Liver (tissue), 3 donors: ENCODE measurements at regions not wholly inside any gene's neighbourhood (a gene's known extent, or its start where the extent isn't known, plus 50 kb on each side); places are given as distances from the start of the nearest gene placed in this dataset.

Experiments used
- ATF3 ChIP-seq: IDR thresholded peaks from 2 replicates; pipeline ENCODE4 v1.6.1; 2016; ENCODE audit warnings: antibody characterized with exemption
- CTCF ChIP-seq: fragments of 150-350 bp; IDR thresholded peaks from 2 replicates; pipeline ENCODE4 v1.5.1; 2017; ENCODE audit warnings: improper control_type of control experiment, low read depth, low read length; ENCODE audit not compliant: missing input control
- EGR1 ChIP-seq, 2 donors: IDR thresholded peaks; 2 replicates each; pipeline ENCODE4 v1.6.1; 2016 to 2018; ENCODE audit warnings: antibody characterized with exemption in 2 of 2, low read depth in 2 of 2
- JUND ChIP-seq, 2 donors: IDR thresholded peaks; 2 replicates each; pipeline ENCODE4 v1.6.1; 2016; ENCODE audit warnings: antibody characterized with exemption in 2 of 2
- NR2F2 ChIP-seq: IDR thresholded peaks from 2 replicates; pipeline ENCODE4 v1.6.1; 2016; ENCODE audit warnings: antibody characterized with exemption
- RAD21 ChIP-seq, 2 donors: IDR thresholded peaks; 2 replicates each; pipeline ENCODE4 v1.6.1; 2016; ENCODE audit warnings: antibody characterized with exemption in 2 of 2, mild to moderate bottlenecking in 2 of 2
- RXRA ChIP-seq, 2 donors: IDR thresholded peaks; 2 replicates each; pipeline ENCODE4 v1.6.1; 2017 to 2018; ENCODE audit warnings: antibody characterized with exemption in 2 of 2, mild to moderate bottlenecking in 1 of 2
- SP1 ChIP-seq: IDR thresholded peaks from 2 replicates; pipeline ENCODE4 v1.6.1; 2018; ENCODE audit warnings: antibody characterized with exemption, mild to moderate bottlenecking
- TAF1 ChIP-seq: conservative IDR thresholded peaks from 2 replicates; pipeline ENCODE4 v1.6.1; 2016; ENCODE audit warnings: antibody characterized with exemption, mild to moderate bottlenecking
- YY1 ChIP-seq: IDR thresholded peaks from 2 replicates; pipeline ENCODE4 v1.6.1; 2016; ENCODE audit warnings: antibody characterized with exemption, mild to moderate bottlenecking
- TF ChIP-seq, protein P1 (sequence below): IDR thresholded peaks from 2 replicates; pipeline ENCODE4 v1.6.1; 2016; ENCODE audit warnings: antibody characterized with exemption
- TF ChIP-seq, protein P2 (sequence below): IDR thresholded peaks from 2 replicates; pipeline ENCODE4 v1.6.1; 2016; ENCODE audit warnings: antibody characterized with exemption, mild to moderate bottlenecking
- donor health status: healthy.
- donor health status: healthy.

DNA sequence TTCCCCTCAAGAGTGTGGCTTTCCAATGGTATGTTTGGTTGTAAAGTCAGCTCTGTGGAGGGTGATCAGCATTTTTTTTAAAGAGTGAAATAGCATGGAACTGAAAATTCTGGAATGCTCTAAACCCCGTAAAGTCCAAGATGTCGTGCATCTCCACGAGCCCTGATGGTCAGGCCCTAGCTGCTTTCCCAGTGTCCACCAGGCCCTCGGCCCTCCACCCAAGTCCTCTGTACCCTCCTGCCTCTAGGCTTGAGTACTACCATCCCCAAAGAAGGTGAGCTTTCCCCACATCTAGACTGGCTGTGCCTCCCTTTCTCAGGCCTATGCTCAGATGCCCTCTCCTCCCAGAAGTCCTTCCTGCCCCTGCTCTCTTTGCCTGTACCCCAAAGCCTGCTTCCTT is 280.3 kb downstream of the GADD45G start:
- TF ChIP-seq CTCF (no peak), TAF1 (no peak), ATF3 (no peak), RXRA (IDR thresholded peaks at IDR 0.05) (no peak), SP1 (no peak), EGR1 (IDR thresholded peaks at IDR 0.05; ENCODE audit: low read depth in 2 of 2) (no peak), NR2F2 (no peak), YY1 (no peak), JUND (IDR thresholded peaks at IDR 0.05) (no peak), RAD21 (IDR thresholded peaks at IDR 0.05) (no peak)
- TF ChIP-seq, protein P1, sequence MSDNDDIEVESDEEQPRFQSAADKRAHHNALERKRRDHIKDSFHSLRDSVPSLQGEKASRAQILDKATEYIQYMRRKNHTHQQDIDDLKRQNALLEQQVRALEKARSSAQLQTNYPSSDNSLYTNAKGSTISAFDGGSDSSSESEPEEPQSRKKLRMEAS, result no peak
- TF ChIP-seq, protein P2, sequence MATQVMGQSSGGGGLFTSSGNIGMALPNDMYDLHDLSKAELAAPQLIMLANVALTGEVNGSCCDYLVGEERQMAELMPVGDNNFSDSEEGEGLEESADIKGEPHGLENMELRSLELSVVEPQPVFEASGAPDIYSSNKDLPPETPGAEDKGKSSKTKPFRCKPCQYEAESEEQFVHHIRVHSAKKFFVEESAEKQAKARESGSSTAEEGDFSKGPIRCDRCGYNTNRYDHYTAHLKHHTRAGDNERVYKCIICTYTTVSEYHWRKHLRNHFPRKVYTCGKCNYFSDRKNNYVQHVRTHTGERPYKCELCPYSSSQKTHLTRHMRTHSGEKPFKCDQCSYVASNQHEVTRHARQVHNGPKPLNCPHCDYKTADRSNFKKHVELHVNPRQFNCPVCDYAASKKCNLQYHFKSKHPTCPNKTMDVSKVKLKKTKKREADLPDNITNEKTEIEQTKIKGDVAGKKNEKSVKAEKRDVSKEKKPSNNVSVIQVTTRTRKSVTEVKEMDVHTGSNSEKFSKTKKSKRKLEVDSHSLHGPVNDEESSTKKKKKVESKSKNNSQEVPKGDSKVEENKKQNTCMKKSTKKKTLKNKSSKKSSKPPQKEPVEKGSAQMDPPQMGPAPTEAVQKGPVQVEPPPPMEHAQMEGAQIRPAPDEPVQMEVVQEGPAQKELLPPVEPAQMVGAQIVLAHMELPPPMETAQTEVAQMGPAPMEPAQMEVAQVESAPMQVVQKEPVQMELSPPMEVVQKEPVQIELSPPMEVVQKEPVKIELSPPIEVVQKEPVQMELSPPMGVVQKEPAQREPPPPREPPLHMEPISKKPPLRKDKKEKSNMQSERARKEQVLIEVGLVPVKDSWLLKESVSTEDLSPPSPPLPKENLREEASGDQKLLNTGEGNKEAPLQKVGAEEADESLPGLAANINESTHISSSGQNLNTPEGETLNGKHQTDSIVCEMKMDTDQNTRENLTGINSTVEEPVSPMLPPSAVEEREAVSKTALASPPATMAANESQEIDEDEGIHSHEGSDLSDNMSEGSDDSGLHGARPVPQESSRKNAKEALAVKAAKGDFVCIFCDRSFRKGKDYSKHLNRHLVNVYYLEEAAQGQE, result no peak
